ENCODE measurements at regions not wholly inside any gene's neighbourhood (a gene's known extent, or its start where the extent isn't known, plus 50 kb on each side); places are given as distances from the start of the nearest gene placed in this dataset.

GRCh38 chr13:74747186-74747955, 613.2 kb upstream of the KLF12 start (continued):
- no peak for TF ChIP-seq EZH2 (IDR thresholded peaks at IDR 0.05; ENCODE audit: low read depth, unreplicated experiment)
- TF ChIP-seq ZNF114 (CRISPR knock-in tag; IDR thresholded peaks at IDR 0.05): no peak
- TF ChIP-seq CTCF (conservative IDR thresholded peaks at IDR 0.05; ENCODE audit: low read depth in 2 of 2): no peak

GRCh38 chr13:74743992-74744391, 609.8 kb upstream of the KLF12 start:
- TF ChIP-seq POLR2AphosphoS5 (IDR thresholded peaks at IDR 0.05; ENCODE audit: low read depth): no peak
- TF ChIP-seq EZH2 (IDR thresholded peaks at IDR 0.05; ENCODE audit: low read depth, unreplicated experiment): no peak
- TF ChIP-seq CTCF (conservative IDR thresholded peaks at IDR 0.05; ENCODE audit: low read depth in 2 of 2): no peak
- TF ChIP-seq JUNB (IDR thresholded peaks at IDR 0.05; ENCODE audit: unreplicated experiment): no peak
- TF ChIP-seq EZH2phosphoT487 (IDR thresholded peaks at IDR 0.05; ENCODE audit: unreplicated experiment): no peak
- no peak for TF ChIP-seq ETS1 (IDR thresholded peaks at IDR 0.05)
- Histone ChIP-seq H3K4me1 (ENCODE audit: insufficient read depth) (no peaks in the 10 kb centered on the region), H3K79me2 (replicated peaks; ENCODE audit: insufficient read depth) (no peaks in the 10 kb centered on the region), H3K27ac (ENCODE audit: low read depth) (no peak overlapping the region), H3F3A (replicated peaks; ENCODE audit: low read depth) (no peaks in the 10 kb centered on the region), H3K4me2 (no peak overlapping the region), H3K4me3 (no peak overlapping the region), H3K36me3 (ENCODE audit: insufficient read depth) (no peaks in the 10 kb centered on the region), H3K9me2 (ENCODE audit: insufficient read depth) (peaks cover 14% of the 10 kb centered on the region), H3K27me3 (ENCODE audit: insufficient read depth) (no peaks in the 10 kb centered on the region), H4K20me1 (replicated peaks; ENCODE audit: insufficient read depth) (no peaks in the 10 kb centered on the region), H2AFZ (no peak overlapping the region)
- Mint-ChIP-seq H3K9me3 (no peaks in the 10 kb centered on the region), H3K27me3 (ENCODE audit: insufficient read depth, low read depth, poor library complexity) (no peaks in the 10 kb centered on the region), H3K36me3 (ENCODE audit: low read depth) (no peaks in the 10 kb centered on the region), H3K4me3 (no peak overlapping the region), H3K27ac (no peak overlapping the region), H3K4me1 (no peaks in the 10 kb centered on the region)
- DNase-seq (ENCODE audit: low spot score) (no peak), ATAC-seq (no peak)

GRCh38 chr13:74741732-74742131, 607.5 kb upstream of the KLF12 start:
- no peaks in the 10 kb centered on the region for H4K20me1 ChIP-seq (replicated peaks; ENCODE audit: insufficient read depth)
- H3K4me1 ChIP-seq (ENCODE audit: insufficient read depth): no peaks in the 10 kb centered on the region
- H3K9me3 Mint-ChIP-seq: no peaks in the 10 kb centered on the region
- no peaks in the 10 kb centered on the region for H3K27me3 ChIP-seq (ENCODE audit: insufficient read depth)
- ATAC-seq (no peak), DNase-seq (ENCODE audit: low spot score) (no peak)
- no peak overlapping the region for H3K4me3 ChIP-seq
- no peak overlapping the region for H3K4me2 ChIP-seq
- no peaks in the 10 kb centered on the region for H3K27me3 Mint-ChIP-seq (ENCODE audit: insufficient read depth, low read depth, poor library complexity)
- H2AFZ ChIP-seq: no peak overlapping the region
- no peak overlapping the region for H3K27ac Mint-ChIP-seq
- H3K9me2 ChIP-seq (ENCODE audit: insufficient read depth): peaks cover 14% of the 10 kb centered on the region
- H3K27ac ChIP-seq (ENCODE audit: low read depth): no peak overlapping the region
- TF ChIP-seq POLR2AphosphoS5 (IDR thresholded peaks at IDR 0.05; ENCODE audit: low read depth) (no peak), ZNF114 (CRISPR knock-in tag; IDR thresholded peaks at IDR 0.05) (no peak), EZH2phosphoT487 (IDR thresholded peaks at IDR 0.05; ENCODE audit: unreplicated experiment) (no peak)
- H3F3A ChIP-seq (replicated peaks; ENCODE audit: low read depth): no peaks in the 10 kb centered on the region
- H3K36me3 Mint-ChIP-seq (ENCODE audit: low read depth): no peaks in the 10 kb centered on the region
- H3K36me3 ChIP-seq (ENCODE audit: insufficient read depth): no peaks in the 10 kb centered on the region
- H3K4me3 Mint-ChIP-seq: no peak overlapping the region
- H3K4me1 Mint-ChIP-seq: no peaks in the 10 kb centered on the region
- no peaks in the 10 kb centered on the region for H3K79me2 ChIP-seq (replicated peaks; ENCODE audit: insufficient read depth)
